ENCODE measurements at regions not wholly inside any gene's neighbourhood (a gene's known extent, or its start where the extent isn't known, plus 50 kb on each side); places are given as distances from the start of the nearest gene placed in this dataset.
"Not testable (repeated sequence)": the region's sequence is repeated elsewhere in the genome, so short reads cannot be mapped to it uniquely, and the experiment has no call there.

DNA sequence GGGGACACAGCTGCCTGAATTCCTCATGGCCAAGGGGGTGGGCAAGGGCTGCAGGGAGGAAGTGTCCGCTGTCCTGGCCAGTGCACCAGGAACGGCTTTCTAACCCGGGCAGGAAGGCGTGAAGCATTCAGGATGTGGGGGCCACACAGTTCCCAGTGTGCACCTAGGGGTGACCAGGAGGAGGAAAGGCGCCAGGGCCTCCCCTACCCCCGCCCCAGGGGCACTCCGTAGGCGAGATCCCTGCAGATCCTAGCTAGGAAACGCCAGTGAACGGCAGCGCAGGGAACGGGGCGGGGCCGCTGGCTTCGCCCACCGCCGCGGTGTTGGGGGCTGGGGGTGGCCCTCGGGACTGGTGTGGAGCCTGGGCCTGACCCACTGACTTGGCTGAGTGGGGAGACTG is 199.6 kb downstream of the USP22 start:
- H3K9me3 ChIP-seq; intact Hi-C loops (cut with DNase I; ENCODE audit: low total_unique reads); in situ Hi-C loops (cut with MboI; ENCODE audit: low pct_ligation_motif_present in 1 of 4, low pct_unique_long_range_greater_than_20kb in 1 of 4, low sequenced_read_pairs in 3 of 4); H3K27ac ChIP-seq; H3K36me3 ChIP-seq; H3K4me1 ChIP-seq; DNase-seq: not testable (repeated sequence)
- H3K4me3 ChIP-seq = peak overlapping the region in 1 of 4 donors; percentile 16
- H3K27me3 ChIP-seq = peaks cover 33% of the 10 kb centered on the region
- 71% methylated on average over 19 of the region's 19 CpGs; no CpG with 5 or more reads in 1 of the 2 donors for WGBS, 2 donors (ENCODE audit: low coverage in 1 of 2)

GRCh38 chr17:20843799-20844553 is 198.8 kb downstream of the USP22 start:
- H3K4me1 ChIP-seq; in situ Hi-C loops (cut with MboI; ENCODE audit: low pct_ligation_motif_present in 1 of 4, low pct_unique_long_range_greater_than_20kb in 1 of 4, low sequenced_read_pairs in 3 of 4); H3K36me3 ChIP-seq; H3K27ac ChIP-seq; H3K9me3 ChIP-seq; intact Hi-C loops (cut with DNase I; ENCODE audit: low total_unique reads): not testable (repeated sequence)
- peak; percentile 39 for DNase-seq
- 1% methylated on average over 22 of the region's 74 CpGs; no CpG with 5 or more reads in 1 of the 2 donors for WGBS, 2 donors (ENCODE audit: low coverage in 1 of 2)
- H3K4me3 ChIP-seq = peak overlapping the region in 1 of 4 donors; percentile 16
- H3K27me3 ChIP-seq = peaks cover 33% of the 10 kb centered on the region

GRCh38 chr17:20848869-20849443 is 193.9 kb downstream of the USP22 start:
- Histone ChIP-seq H3K27me3 (peaks cover 31% of the 10 kb centered on the region), H3K4me1 (peaks cover 0 to 10% (median 6%) of the 10 kb centered on the region in 4 donors)
- H3K27ac ChIP-seq; H3K9me3 ChIP-seq; H3K4me3 ChIP-seq; H3K36me3 ChIP-seq; intact Hi-C loops (cut with DNase I; ENCODE audit: low total_unique reads); in situ Hi-C loops (cut with MboI; ENCODE audit: low pct_ligation_motif_present in 1 of 4, low pct_unique_long_range_greater_than_20kb in 1 of 4, low sequenced_read_pairs in 3 of 4); DNase-seq: not testable (repeated sequence)
- TF ChIP-seq CTCF (IDR thresholded peaks at IDR 0.05) = peak; percentile 21 to 39 (median 34)
- WGBS, 2 donors (ENCODE audit: low coverage in 1 of 2) = 61 to 65% methylated on average over 3 of the region's 3 CpGs

- in situ Hi-C loops (cut with MboI; ENCODE audit: low pct_ligation_motif_present in 1 of 4, low pct_unique_long_range_greater_than_20kb in 1 of 4, low sequenced_read_pairs in 3 of 4); H3K9me3 ChIP-seq; DNase-seq; H3K36me3 ChIP-seq; H3K4me1 ChIP-seq; intact Hi-C loops (cut with DNase I; ENCODE audit: low total_unique reads): not testable (repeated sequence)
- Histone ChIP-seq H3K4me3 (peak overlapping the region in 3 of 4 donors; percentile 18 to 37 (median 25)), H3K27me3 (peaks cover 23% of the 10 kb centered on the region), H3K27ac (peak overlapping the region in 2 of 4 donors; percentile 1 to 68)
- WGBS, 2 donors (ENCODE audit: low coverage in 1 of 2) = 14% methylated on average over 21 of the region's 21 CpGs; no CpG with 5 or more reads in 1 of the 2 donors
These were observed 191.1 kb downstream of the USP22 start for GRCh38 chr17:20851591-20852238.

DNA sequence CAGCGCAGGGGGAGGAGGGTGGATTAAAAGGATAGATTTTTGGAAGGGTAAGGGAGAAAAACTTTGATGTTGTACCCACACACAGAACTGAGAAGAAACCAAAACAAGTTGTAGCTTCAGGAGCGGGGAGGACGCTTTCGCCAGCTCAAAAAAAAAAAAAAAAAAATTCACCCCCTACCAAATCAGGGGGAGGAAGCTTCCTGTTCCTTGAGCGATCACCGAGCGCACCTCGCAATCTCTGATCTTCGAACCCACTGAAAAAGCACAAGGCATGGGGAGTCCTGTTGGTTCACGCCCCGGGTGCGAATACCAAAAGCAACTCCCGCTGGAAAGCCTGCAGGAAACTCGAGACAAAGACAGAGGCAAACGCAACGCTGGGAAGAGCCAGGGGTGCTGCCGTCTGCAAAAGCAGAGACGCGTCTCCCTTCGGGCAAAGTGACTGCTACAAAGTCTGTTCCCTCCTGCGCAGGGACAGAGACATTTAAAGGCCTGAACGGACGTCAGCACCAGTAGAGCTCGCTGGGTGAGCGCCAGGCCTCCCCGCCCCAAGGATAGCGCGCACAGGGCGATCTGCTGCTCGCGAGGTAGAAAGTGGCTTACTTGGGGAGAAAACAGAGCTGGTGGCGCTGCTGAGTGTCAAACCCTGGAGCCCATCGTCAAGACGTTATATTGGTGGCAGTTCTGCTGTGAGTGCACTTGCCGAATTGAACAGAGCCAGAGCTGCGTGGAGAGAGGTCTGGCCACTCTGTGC is 190.4 kb downstream of the USP22 start:
- H3K4me3 ChIP-seq = peak overlapping the region in 3 of 4 donors; percentile 18 to 37 (median 25)

More for the DNA sequence above, 190.4 kb downstream of the USP22 start:
- peaks cover 25% of the 10 kb centered on the region for H3K27me3 ChIP-seq
- H3K36me3 ChIP-seq = no peaks in the 10 kb centered on the region
- peaks cover 0 to 8% (median 6%) of the 10 kb centered on the region in 4 donors for H3K4me1 ChIP-seq
- WGBS, 2 donors (ENCODE audit: low coverage in 1 of 2) = 3% methylated on average over 36 of the region's 36 CpGs; no CpG with 5 or more reads in 1 of the 2 donors
- no peaks in the 10 kb centered on the region for H3K9me3 ChIP-seq
- TF ChIP-seq CTCF (IDR thresholded peaks at IDR 0.05) (no peak), POLR2A (IDR thresholded peaks at IDR 0.05) (no peak), EP300 (IDR thresholded peaks at IDR 0.05; ENCODE audit: low read depth) (no peak), POLR2AphosphoS5 (IDR thresholded peaks at IDR 0.05) (no peak)
- in situ Hi-C loops (cut with MboI; ENCODE audit: low pct_ligation_motif_present in 1 of 4, low pct_unique_long_range_greater_than_20kb in 1 of 4, low sequenced_read_pairs in 3 of 4) (no loop called here), intact Hi-C loops (cut with DNase I; ENCODE audit: low total_unique reads) (no loop called here)
- H3K27ac ChIP-seq = peak overlapping the region in 3 of 4 donors; percentile 1 to 68 (median 10)
- DNase-seq = peak; percentile 14

Measured in transverse colon (tissue), 4 donors.